IgD-negative memory B cell (primary cell): ENCODE measurements at regions not wholly inside any gene's neighbourhood (a gene's known extent, or its start where the extent isn't known, plus 50 kb on each side); places are given as distances from the start of the nearest gene placed in this dataset.

Source experiments
- H3K27ac Mint-ChIP-seq, 3 donors: one replicate each; pipeline ENCODE4 v1.8.0; 2020 to 2022; ENCODE audit warnings: mild to moderate bottlenecking in 3 of 3, mixed read lengths in 3 of 3, moderate library complexity in 1 of 3
- H3K27me3 Mint-ChIP-seq: one replicate; pipeline ENCODE4 v1.8.0; 2021; ENCODE audit warnings: mixed read lengths
- H3K36me3 Mint-ChIP-seq: one replicate; pipeline ENCODE4 v1.8.0; 2020; ENCODE audit warnings: mild to moderate bottlenecking, mixed read lengths
- H3K4me1 Mint-ChIP-seq, 3 donors: one replicate each; pipeline ENCODE4 v1.8.0; 2020 to 2022; ENCODE audit warnings: mixed read lengths in 3 of 3, mild to moderate bottlenecking in 1 of 3
- H3K4me3 Mint-ChIP-seq, 4 donors: one replicate each; pipeline ENCODE4 v1.8.0; 2020 to 2022; ENCODE audit warnings: mild to moderate bottlenecking in 4 of 4, mixed read lengths in 4 of 4, moderate library complexity in 3 of 4
- H3K9me3 Mint-ChIP-seq, 3 donors: one replicate each; pipeline ENCODE4 v1.8.0; 2020 to 2021; ENCODE audit warnings: mixed read lengths in 3 of 3, mild to moderate bottlenecking in 1 of 3

GRCh38 chr6:142500250-142500786, 198.5 kb downstream of the ADGRG6 start:
- no peaks in the 10 kb centered on the region for H3K4me1 Mint-ChIP-seq
- no peaks in the 10 kb centered on the region for H3K36me3 Mint-ChIP-seq
- peaks cover 6 to 15% (median 14%) of the 10 kb centered on the region in 3 donors for H3K9me3 Mint-ChIP-seq
- H3K27me3 Mint-ChIP-seq = no peaks in the 10 kb centered on the region
- H3K4me3 Mint-ChIP-seq = no peak overlapping the region
- no peak overlapping the region for H3K27ac Mint-ChIP-seq

DNA sequence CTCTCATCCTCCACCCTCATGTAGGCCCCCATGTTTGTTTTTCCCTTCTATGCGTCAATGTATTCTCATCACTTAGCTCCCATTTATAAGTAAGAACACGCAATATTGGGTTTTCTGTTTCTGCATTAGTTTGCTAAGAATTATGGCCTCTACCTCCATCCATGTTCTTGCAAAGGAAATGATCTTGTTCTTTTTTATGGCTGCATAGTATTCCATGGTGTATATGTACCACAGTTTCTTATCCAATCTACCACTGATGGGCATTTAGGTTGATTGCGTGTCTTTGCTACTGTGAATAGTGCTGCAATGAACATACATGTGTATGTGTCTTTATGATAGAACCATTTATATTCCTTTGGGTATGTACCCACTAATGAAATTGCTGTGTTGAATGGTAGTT, 200.0 kb downstream of the ADGRG6 start:
- no peaks in the 10 kb centered on the region for H3K4me1 Mint-ChIP-seq
- no peaks in the 10 kb centered on the region for H3K27me3 Mint-ChIP-seq
- peaks cover 6 to 20% (median 14%) of the 10 kb centered on the region in 3 donors for H3K9me3 Mint-ChIP-seq
- no peak overlapping the region for H3K27ac Mint-ChIP-seq
- H3K36me3 Mint-ChIP-seq = no peaks in the 10 kb centered on the region
- no peak overlapping the region for H3K4me3 Mint-ChIP-seq

DNA sequence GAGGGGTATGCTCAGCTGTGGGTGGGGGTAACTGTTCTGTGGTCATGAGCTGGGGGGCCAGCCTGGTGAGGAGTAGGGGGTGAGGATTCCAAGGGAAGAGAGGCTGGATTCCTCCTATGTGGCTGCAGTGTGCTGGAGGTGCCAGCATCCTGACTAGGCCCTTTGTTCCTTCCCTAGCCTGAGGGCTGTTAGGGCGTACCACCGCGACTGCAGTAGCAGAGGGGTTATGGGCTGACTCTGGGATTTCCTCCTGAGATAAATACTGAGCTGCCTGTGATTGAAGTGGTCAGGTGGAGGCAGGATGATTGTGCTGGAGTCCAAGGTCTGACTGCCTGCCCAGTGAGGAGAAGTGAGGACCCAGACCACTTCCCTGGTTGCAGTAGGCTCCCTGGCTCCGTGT, 205.3 kb downstream of the ADGRG6 start:
- no peaks in the 10 kb centered on the region for H3K36me3 Mint-ChIP-seq
- H3K4me1 Mint-ChIP-seq = no peaks in the 10 kb centered on the region
- no peak overlapping the region for H3K4me3 Mint-ChIP-seq
- no peak overlapping the region for H3K27ac Mint-ChIP-seq
- no peaks in the 10 kb centered on the region for H3K27me3 Mint-ChIP-seq
- peaks cover 6 to 19% (median 12%) of the 10 kb centered on the region in 3 donors for H3K9me3 Mint-ChIP-seq

DNA sequence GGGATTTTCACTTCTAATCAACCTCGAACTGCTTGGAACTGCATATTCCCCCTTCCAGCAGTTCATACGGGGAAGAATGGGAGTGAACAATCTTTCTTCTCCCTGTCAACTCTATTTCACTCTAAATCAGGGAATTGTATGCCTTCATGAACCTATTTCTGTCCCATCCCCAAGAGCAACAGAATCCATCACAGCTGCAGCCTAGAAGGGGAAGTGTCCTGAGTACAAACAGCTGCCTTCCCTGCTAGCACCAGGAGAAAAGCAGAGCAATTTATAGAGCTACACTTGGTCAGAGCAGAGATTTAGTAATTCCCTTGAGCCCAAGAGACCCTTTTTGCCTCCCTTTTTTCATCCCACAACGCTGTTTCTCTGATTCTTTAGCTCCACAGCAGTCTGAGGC, 208.4 kb downstream of the ADGRG6 start:
- H3K4me3 Mint-ChIP-seq = no peak overlapping the region

DNA sequence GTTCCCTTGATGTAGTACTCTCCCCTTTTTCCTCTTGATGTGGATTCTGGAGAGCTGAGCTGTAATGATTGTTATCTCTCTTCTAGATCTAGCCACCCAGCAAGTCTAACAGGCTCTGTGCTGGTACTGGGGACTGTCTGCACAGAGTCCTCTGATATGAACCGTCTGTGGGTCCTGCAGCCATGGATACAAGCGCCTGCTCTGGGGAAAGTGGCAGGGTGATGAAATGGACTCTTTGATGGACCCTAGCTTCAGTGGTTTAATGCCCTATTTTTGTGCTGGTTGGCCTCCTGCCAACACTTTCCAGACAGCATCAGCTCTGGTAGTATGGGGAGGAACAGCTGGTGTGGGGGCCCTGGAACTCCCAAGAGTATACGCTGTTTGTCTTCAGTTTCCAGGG, 216.3 kb downstream of the ADGRG6 start:
- Mint-ChIP-seq H3K4me3 (no peak overlapping the region), H3K27ac (no peak overlapping the region), H3K4me1 (no peaks in the 10 kb centered on the region), H3K36me3 (no peaks in the 10 kb centered on the region), H3K27me3 (peaks cover 5% of the 10 kb centered on the region), H3K9me3 (peaks cover 2 to 9% (median 3%) of the 10 kb centered on the region in 3 donors)

More for the DNA sequence above, 208.4 kb downstream of the ADGRG6 start:
- peaks cover 0 to 13% (median 0%) of the 10 kb centered on the region in 3 donors for H3K9me3 Mint-ChIP-seq
- H3K36me3 Mint-ChIP-seq = no peaks in the 10 kb centered on the region
- H3K27me3 Mint-ChIP-seq = peaks cover 4% of the 10 kb centered on the region
- no peaks in the 10 kb centered on the region for H3K4me1 Mint-ChIP-seq
- no peak overlapping the region for H3K27ac Mint-ChIP-seq

DNA sequence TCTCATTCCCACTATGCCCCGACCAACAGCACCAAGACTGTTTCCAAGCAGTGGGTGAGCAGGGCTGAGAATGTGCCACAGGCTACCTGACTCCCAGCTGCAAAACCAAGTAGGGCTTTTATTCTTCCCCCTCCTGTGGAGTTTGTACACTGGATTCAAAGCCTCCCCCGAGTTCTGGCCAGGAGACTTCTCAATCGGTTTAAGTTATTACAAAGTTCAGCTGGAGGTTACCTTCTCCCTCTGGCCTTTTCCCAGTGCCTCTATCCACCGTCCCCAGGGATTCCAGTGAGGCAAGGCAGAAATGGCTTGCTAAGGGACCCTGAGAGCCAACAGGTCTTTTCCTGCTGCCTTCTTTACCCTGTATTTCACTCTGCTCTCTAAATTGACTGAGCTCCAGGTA, 217.0 kb downstream of the ADGRG6 start:
- Mint-ChIP-seq H3K27ac (no peak overlapping the region), H3K27me3 (peaks cover 5% of the 10 kb centered on the region), H3K36me3 (no peaks in the 10 kb centered on the region), H3K9me3 (peaks cover 0 to 9% (median 2%) of the 10 kb centered on the region in 3 donors), H3K4me1 (no peaks in the 10 kb centered on the region), H3K4me3 (no peak overlapping the region)

GRCh38 chr6:142521791-142522190, 220.0 kb downstream of the ADGRG6 start:
- peaks cover 9% of the 10 kb centered on the region for H3K27me3 Mint-ChIP-seq
- H3K4me1 Mint-ChIP-seq = no peaks in the 10 kb centered on the region
- no peak overlapping the region for H3K27ac Mint-ChIP-seq
- peaks cover 0 to 2% (median 0%) of the 10 kb centered on the region in 3 donors for H3K9me3 Mint-ChIP-seq
- no peaks in the 10 kb centered on the region for H3K36me3 Mint-ChIP-seq
- peak overlapping the region in 1 of 4 donors; percentile 1 for H3K4me3 Mint-ChIP-seq

DNA sequence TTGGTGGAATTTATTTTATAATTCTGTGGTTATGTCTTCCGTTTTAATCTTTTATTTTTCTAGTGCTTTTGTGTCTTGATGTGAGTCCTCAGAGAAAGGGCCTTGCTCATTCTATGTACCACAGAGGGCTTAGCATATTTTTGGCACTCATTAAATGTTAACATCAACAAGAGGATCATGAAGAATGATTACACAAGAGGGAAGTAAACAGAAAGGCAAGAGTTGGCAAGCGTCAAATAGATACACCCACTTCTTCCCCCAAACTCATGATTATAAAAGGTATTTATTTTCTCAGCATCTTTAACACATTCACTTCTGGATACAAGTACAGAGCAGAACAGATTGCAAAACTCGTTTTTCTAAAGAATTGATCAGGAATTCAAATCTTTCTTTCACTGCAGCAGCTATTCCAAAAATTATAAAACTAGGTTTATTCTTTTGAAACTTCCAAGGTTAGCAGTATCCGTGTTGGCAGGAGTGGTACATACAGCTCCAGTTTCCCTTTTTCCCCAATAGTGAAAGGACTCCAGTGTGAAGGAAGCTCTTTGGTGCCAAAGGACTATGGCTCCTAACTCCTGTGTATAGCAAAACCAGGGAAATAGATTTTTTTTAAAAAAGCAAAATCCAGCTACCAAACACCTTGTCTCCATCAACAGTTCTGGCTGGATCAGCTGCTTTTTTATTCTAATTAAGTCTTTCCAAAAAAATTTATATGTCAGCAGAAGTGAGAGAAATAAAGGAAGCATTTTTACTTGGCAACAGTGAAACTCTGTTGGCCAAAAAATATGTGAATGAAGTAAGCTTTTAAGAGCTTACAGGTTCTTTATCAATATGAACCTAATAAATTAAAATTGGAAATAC, 221.9 kb downstream of the ADGRG6 start:
- no peak overlapping the region for H3K27ac Mint-ChIP-seq
- H3K4me1 Mint-ChIP-seq = no peaks in the 10 kb centered on the region
- no peaks in the 10 kb centered on the region for H3K9me3 Mint-ChIP-seq
- no peak overlapping the region for H3K4me3 Mint-ChIP-seq
- H3K27me3 Mint-ChIP-seq = peaks cover 9% of the 10 kb centered on the region
- H3K36me3 Mint-ChIP-seq = no peaks in the 10 kb centered on the region

- Mint-ChIP-seq H3K36me3 (peaks cover 4% of the 10 kb centered on the region), H3K27me3 (peaks cover 2% of the 10 kb centered on the region), H3K9me3 (peaks cover 7 to 12% (median 11%) of the 10 kb centered on the region in 3 donors), H3K4me3 (no peak overlapping the region), H3K27ac (no peak overlapping the region), H3K4me1 (no peaks in the 10 kb centered on the region)
These were observed 228.8 kb downstream of the ADGRG6 start for GRCh38 chr6:142530566-142530965.

GRCh38 chr6:142531727-142532126, 229.9 kb downstream of the ADGRG6 start:
- Mint-ChIP-seq H3K27me3 (no peaks in the 10 kb centered on the region), H3K36me3 (peaks cover 4% of the 10 kb centered on the region), H3K4me3 (no peak overlapping the region), H3K27ac (no peak overlapping the region), H3K4me1 (no peaks in the 10 kb centered on the region), H3K9me3 (peaks cover 9 to 12% (median 12%) of the 10 kb centered on the region in 3 donors)

- no peaks in the 10 kb centered on the region for H3K27me3 Mint-ChIP-seq
- H3K4me3 Mint-ChIP-seq = no peak overlapping the region
- no peak overlapping the region for H3K27ac Mint-ChIP-seq
- peaks cover 4% of the 10 kb centered on the region for H3K36me3 Mint-ChIP-seq
- H3K9me3 Mint-ChIP-seq = peaks cover 9 to 12% (median 12%) of the 10 kb centered on the region in 3 donors
- H3K4me1 Mint-ChIP-seq = no peaks in the 10 kb centered on the region
These were observed 232.3 kb downstream of the ADGRG6 start for GRCh38 chr6:142534076-142534475.

DNA sequence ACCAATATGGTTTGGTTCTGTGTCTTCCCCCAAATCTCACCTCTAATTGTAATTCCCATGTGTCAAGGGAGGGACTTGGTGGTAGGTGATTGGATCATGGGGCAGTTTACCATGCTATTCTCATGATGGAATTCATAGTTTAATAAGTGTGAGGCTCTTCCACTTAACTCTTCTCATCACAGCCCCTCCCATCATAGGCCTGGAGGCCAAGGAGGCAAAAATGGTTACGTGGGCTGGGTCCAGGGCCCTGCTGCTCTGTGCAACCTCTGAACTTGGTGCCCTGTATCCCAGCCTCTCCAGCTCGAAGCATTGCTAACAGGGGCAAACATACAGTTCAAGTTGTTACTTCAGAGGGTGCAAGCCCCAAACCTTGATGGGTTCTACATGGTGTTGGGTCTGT, 232.7 kb downstream of the ADGRG6 start:
- H3K36me3 Mint-ChIP-seq = peaks cover 4% of the 10 kb centered on the region

GRCh38 chr6:142537612-142538478, 236.0 kb downstream of the ADGRG6 start:
- Mint-ChIP-seq H3K4me1 (no peaks in the 10 kb centered on the region), H3K4me3 (no peak overlapping the region), H3K9me3 (peaks cover 4 to 12% (median 7%) of the 10 kb centered on the region in 3 donors), H3K36me3 (peaks cover 4% of the 10 kb centered on the region), H3K27me3 (no peaks in the 10 kb centered on the region), H3K27ac (no peak overlapping the region)

More for the DNA sequence above, 232.7 kb downstream of the ADGRG6 start:
- Mint-ChIP-seq H3K27me3 (no peaks in the 10 kb centered on the region), H3K4me1 (no peaks in the 10 kb centered on the region), H3K4me3 (no peak overlapping the region), H3K27ac (no peak overlapping the region), H3K9me3 (peaks cover 9 to 12% (median 12%) of the 10 kb centered on the region in 3 donors)

- Mint-ChIP-seq H3K9me3 (peaks cover 0 to 3% (median 0%) of the 10 kb centered on the region in 3 donors), H3K27me3 (peaks cover 6% of the 10 kb centered on the region), H3K36me3 (no peaks in the 10 kb centered on the region), H3K4me3 (no peak overlapping the region), H3K27ac (no peak overlapping the region), H3K4me1 (no peaks in the 10 kb centered on the region)
These were observed 241.0 kb downstream of the ADGRG6 start for GRCh38 chr6:142542704-142543233.

DNA sequence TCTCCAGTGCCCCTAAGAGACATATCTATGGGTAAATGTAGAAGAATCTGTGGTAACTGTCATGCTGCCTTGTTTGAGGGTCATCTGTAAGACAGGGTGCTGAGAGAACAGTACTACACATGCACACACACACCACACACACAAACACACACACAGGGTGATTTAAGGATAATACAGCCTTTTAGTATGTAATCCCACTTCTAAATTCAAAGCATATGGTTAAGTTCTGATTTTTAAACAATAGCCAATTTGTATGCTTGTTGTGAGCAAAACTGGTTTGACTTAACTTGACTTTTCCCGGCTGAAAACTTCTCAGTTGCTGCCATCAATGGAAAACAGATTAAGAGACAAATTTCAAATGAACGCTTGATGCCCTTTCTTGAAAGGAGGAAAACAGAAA, 241.8 kb downstream of the ADGRG6 start:
- Mint-ChIP-seq H3K9me3 (peaks cover 0 to 3% (median 0%) of the 10 kb centered on the region in 3 donors), H3K4me1 (no peaks in the 10 kb centered on the region), H3K4me3 (no peak overlapping the region), H3K27me3 (peaks cover 6% of the 10 kb centered on the region), H3K36me3 (no peaks in the 10 kb centered on the region), H3K27ac (no peak overlapping the region)
